Activated effector memory CD4-positive, alpha-beta T cell treated with anti-CD3 and anti-CD28 coated beads, Interleukin-2, amount 50 U/mL, for 16 hours (primary cell): ENCODE measurements at regions not wholly inside any gene's neighbourhood (a gene's known extent, or its start where the extent isn't known, plus 50 kb on each side); places are given as distances from the start of the nearest gene placed in this dataset.
"Not testable (repeated sequence)": the region's sequence is repeated elsewhere in the genome, so short reads cannot be mapped to it uniquely, and the experiment has no call there.

Source experiments
- DNase-seq: peaks from one replicate; pipeline ENCODE4 v3.0.0-alpha.2; 2020

DNA sequence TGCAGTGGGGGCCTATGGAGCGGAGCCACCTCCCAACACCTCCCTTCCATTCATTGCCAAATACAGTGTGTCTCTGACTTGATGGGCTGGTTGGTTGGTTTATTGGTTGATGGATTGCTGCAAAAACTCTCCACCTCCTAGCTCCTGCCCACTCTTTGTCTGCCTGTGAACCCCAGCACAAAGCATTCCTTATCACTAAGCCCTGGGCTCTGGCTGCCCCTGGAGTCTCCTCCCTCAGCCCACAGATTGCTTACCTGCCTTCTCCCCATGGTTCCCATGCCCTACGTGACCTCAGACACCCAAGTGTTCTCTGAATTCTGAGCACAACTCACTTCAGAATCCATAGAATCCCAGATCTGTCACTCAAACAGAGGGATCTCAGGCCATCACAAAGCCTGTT is 139.1 kb upstream of the TPM1 start:
- no peak for DNase-seq

DNA sequence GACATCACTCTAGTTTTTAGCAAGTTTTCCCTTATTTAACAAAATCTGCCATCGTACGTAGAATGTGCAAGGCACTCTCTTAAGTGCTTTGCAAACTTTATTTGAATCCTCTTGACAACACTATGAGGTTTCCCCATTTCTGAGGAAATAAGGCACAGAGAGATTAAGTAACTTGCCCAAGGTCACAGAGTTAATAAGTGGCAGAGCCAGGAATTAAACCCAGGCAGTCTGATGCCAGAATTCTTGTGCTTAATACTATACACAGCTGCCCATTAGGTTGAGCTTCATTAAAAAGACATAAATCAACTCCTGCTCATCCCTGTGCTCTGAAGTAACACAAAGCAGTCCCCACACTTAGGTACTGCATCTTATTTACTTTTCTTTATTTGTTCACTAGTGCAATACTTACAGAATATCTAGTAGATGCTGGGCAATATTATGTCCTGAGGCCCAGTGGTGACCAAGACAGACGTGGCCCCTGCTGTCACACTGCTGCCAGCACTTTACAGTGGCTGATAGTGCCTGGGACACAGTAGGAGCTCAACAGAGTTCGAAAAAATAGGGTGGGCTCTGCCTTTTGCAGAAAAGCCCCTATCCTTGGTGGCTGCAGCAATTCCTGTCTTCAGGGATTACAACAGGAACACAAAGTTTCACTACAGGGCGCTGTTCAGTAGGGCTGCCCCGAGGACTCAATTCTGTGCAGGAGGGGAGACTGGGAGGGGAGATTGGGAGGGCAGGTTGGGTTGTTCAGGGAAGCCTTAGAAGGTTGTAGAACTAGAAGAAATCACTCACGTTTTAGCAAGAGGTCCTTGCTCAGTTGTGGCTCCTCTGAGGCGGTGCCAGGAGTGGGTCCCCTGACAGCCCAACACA is 138.3 kb upstream of the TPM1 start:
- no peak for DNase-seq

DNA sequence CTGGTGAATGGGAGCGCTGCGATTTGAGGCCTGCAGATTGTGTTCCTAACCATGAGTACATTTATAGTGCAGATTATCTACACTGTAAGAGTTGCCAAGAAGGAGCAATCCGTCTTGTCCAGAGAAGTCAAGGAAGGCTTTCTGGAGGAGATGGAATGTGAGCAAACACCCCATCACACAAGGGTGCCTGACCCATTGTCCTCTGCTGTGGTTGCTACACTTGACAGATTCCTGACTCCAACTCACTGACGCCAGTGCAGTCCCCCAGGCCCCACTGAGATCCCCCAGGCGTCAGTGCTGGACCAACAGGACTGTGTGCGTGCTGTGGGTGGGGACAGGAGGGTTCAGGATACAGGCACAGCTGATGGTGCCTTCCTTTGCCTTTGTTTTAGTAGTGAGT is 135.9 kb upstream of the TPM1 start:
- DNase-seq, result no peak

DNA sequence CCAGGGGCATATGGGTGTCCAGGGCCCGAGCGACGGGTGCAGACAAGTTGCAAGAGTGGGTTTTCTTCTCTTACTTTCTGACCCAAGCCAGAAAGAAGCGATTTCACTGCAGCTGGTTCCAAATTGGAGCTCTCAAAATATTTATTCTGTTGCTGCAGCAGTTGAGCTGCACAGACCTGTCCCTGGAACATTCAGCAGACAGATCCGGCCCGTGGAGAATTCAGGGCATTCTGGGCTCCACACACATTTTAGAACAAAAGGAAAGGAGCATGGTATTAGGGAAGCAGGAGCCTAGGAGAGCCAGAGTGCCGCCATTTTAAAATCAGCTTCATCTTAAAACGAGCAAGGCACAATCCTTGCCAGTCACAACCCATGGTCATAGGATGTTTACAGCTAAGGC is 135.3 kb upstream of the TPM1 start:
- no peak for DNase-seq

DNA sequence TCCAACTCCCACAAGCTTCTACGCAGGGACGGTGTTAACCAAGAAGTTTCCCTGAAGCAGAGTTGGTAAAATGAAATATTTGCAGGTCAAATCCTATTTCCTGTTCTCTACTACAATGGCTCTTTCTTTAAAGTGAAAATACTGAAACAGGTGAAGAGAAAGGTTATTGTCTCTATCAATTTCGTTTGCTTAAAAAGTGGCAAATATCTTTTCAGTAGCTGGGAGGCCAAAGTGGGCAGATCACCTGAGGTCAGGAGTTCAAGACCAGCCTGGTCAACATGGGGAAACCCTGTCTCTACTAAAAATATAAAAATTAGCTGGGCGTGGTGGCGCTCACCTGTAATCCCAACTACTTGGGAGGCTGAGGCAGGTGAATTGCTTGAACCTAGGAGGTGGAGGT is 134.2 kb upstream of the TPM1 start:
- DNase-seq, result not testable (repeated sequence)

DNA sequence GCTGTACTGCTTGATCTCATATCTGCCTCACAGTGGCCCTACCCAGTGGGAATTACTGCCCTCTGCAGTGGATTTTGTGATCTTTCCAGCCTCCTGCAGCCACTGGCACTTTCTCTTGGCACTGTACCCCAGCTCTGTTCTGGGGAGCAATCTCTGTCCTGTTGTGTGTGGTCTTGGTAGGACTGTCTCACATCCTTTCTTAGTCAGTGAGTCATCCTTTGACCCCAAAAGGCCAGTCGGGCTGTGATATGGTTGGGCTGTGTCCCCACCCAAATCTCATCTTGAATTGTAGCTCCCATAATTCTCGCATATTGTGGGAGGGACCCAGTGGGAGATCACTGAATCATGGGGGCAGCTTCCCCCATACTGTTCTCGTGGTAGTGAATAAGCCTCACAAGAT is 133.3 kb upstream of the TPM1 start:
- DNase-seq, result no peak

DNA sequence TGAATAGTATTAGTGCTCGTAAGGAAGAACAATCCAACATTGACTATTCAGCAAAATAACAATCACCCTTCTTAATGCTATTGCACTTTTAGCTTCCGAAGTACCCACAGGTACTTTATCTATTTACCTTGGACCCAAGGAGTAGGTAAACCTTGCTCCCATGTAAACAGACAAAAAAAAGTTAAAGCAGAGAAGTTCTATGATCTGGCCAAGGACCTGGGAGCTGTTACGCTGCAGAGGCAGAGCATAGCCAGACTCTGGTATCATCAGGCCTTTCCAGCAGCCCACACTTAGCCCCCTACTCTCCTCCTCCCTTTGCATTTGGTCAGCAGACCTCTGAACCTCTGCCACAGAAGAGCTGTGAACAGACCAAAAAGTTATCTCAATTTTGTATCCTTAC is 130.3 kb upstream of the TPM1 start:
- DNase-seq, result no peak

DNA sequence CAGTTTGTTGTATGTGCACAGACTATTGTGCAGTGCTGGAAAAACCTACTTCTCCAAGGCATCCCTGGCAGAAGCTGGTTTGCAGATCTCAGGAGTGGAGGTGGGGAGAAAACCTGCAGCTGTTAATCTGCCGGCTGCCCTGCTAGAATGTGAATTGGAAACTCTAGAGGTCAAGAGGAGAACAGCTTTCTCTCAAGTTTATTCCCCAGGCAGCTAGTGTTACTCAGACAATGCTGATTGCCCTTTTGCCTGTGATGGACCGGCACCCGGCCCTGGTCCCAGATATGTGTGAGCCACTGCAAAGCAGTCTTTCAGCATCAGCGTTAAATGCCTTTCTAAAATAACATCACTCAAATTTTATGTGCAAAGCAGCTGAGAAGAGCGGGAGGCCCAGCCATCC is 129.7 kb upstream of the TPM1 start:
- no peak for DNase-seq

DNA sequence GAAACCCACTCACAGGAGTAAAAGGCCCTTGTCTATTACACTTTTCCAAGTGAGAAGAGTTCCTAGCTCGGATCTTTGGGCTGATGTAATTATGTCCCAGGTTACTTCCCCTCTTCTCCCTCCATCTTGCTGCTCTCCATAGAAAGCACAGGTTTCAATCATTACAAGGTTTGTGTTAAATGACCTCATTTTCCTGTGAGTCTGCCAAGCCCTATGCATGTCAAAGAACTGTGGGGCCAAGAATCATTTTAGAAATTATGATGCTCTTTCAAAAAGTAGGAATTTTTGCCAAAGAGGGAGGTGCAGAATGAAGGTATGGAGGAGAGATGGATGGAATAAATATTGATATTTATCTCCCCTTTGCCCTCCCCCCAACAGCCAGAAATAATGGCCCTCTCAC is 129.3 kb upstream of the TPM1 start:
- DNase-seq, result no peak

DNA sequence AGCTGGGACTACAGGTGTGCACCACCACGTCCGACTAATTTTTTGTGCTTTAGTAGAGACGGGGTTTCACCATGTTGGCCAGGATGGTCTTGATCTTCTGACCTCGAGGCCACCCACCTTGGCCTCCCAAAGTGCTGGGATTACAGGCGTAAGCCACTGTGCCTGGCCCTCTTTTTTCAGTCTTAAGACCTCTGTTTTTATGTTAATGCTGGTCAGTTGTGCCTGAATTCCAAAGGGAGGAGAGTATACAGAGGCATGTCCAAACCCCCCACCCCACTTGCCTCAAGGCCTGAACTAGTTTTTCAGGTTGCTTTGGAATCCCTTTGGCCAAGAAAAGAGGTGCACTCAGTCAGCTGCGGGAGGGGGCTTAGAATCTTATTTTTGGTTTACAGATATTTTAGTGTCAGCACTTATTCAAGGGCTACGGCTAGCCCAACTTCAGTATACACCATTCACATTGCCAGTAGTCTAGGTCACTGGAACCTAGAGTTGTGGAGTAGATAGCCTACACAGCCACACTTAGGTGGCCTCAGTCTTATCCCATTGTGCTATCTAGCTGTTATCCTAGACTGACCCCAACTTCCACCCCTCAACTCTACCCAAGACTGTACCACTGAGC is 128.0 kb upstream of the TPM1 start:
- DNase-seq, result no peak

DNA sequence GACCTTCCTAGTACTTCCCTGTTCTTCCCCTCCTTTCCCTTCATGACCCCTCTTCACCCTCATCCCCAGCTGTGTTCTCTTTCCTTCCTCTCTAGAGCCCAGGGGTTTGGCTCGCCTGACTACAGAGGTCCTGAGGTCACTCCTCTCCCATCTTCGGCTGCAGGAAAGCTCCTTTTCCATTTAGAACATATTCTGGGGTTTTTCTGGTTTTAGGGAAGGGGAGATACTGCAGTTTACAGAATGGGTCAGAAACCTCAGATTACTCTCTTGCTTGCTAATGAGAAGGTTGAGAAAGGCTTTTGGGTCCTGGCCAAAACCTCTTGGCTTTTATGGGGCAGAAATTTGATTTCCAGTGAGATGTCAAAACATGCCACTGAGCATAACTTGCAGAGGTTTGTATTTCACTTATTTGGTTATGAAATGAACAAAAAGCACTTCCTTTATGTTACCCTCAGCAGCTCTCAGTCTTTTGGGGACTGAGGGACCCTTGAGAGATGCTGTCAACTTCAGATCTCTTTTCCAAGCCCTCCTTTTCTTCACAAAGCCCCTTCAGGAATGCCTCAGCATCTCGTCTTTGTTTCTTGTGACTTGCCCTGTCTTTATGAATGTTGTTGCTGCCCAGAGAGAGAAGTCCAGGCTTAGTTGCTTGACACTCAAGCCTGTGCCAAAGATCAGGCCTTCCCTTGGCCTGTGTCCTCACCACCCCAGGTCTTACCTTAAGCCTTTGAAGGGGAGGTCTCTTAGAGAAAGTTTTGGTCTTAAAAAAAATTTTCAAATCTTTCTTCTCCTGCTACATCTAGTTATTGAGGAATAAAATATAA is 121.7 kb upstream of the TPM1 start:
- DNase-seq, result no peak

DNA sequence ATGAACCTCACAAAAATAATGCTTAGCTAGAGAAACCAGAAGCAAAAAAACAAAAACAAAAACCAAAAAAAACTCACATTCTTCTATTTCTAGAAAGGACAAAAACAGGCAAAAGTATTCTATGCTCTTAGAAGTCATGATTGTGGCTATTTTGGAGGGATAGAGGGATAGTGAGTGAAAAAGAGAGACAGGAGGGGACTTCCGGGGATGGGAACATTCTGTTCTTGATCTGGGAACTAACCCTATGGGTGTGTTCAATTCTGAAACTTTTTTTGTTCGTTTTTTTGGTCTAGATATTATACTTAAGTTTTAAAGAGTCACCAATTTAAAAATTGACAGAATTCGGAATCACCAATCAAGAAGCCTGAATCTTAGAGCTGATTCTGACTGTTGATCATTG is 120.0 kb upstream of the TPM1 start:
- DNase-seq, result no peak

DNA sequence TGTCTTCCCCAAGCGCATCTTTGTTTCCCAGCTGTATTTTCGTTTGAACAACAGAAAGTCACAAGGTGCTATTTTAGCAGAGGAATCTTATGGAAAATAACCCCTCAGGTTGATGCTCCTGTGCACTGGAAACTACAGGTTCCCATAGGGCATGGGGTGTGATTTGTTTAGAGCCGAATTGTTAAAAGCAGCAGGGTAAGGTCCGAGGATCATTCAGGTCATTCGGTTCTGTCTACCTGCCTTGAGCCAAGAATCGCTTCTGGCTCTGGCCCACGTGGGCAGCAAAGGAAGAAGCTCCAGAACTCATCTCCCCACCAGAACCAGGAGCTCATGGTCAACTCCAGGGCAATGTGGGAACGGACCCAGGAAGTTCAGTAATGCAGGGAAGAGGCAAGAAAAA is 116.7 kb upstream of the TPM1 start:
- no peak for DNase-seq

DNA sequence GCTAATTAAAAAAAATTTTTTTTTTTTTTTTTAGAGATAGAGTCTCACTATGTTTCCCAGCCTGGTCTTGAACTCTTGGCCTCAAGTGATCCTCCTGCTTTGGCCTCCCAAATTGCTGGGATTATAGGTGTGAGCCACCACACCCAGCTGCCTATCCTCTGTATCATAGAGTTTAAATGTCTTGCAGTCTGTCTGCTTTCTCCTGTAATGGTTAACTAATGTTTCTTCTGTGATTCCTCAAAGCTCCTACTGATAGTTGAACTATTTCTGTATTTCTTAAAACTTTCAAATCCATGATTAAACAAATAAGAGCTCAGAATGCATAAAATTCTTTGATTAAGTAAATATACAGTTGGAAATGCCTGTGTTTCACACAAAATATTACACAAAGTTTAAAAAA is 115.4 kb upstream of the TPM1 start:
- no peak for DNase-seq

DNA sequence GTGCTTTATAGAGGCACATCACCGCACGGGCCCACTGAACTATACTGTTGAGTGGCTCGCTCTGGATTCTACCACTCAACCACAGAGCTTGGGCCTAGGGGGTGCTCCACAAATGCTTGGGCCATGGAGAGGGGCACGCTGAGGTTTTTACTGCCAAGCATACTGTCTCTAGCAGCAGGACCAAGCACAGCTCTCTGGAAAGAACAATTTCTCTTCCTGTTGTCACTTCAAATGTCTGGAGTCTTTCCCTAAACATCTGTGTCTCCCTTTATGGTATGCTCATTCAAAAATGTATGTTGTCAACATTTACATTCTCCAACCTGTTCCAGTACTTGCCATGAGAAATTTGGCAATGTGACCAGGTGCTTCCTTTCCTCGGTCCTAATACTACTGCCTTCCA is 114.7 kb upstream of the TPM1 start:
- no peak for DNase-seq

DNA sequence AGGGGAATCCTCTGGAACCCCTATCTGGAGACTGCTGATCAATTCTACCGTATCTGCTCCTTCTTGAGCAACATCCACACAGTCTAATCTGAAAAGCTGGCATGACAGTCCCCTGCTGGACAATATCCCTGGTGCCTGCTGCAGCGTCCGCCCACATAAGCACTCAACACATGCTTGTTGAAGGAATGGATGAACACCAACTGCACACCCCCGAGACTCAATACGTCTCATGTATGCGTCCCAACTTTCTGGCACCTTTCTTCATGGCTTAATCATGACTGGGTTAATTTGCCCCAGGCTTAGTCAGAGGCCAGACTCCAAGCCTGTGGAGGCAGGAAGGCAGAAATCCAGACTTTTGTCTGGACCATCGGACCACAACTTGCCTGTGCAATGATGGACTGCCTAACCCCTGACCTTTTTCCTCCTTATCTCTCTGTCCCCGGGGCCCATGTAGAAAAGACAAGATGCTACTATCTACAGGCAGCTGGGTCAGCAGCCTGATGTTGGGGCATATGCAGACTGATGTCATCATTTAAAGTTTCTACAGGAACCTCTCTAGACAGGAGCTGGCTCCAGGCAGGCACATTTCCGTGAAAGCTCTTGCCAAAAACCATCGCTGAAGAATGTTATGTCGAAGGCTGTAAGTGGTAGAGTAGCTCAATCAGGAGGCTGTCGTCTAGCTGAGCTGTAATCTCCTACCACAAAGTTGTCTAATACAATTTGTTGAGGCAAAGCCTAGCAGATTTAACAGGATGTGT is 114.1 kb upstream of the TPM1 start:
- DNase-seq, result no peak

DNA sequence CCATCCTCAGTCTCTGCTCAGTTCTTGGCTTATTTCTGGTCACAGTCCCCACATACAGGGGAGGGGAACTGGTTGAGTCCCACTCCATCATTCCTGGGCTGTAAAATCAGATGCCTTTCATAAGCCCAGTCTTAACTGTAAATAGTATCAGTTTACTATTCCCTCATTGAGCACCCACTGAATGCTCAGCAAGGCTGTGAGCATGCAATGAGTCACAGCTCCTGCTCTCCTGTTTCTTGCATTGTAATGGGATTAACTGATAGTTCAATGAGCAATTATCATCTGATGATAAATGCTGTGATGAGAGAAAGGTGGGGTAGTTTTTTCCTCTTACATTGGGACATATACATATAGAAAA is 113.6 kb upstream of the TPM1 start:
- no peak for DNase-seq

DNA sequence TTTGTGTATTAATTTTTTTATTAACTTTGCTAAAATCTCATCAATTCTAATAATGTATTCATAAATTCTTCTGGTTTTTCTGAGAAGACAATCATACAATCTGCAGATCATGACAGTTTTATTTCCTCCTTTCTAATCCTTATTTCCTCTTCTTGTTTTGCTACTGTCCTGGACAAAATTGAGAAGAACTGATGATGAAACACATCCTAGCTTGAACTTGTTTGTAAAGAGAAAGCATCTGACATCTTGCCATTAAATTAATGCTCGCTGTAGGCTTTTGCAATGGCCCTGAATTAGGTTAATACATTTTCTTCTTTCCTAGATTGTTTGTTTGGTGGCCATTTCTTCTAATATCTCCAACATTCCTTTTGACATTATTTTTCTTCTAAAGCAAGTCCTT is 110.9 kb upstream of the TPM1 start:
- DNase-seq, result no peak

DNA sequence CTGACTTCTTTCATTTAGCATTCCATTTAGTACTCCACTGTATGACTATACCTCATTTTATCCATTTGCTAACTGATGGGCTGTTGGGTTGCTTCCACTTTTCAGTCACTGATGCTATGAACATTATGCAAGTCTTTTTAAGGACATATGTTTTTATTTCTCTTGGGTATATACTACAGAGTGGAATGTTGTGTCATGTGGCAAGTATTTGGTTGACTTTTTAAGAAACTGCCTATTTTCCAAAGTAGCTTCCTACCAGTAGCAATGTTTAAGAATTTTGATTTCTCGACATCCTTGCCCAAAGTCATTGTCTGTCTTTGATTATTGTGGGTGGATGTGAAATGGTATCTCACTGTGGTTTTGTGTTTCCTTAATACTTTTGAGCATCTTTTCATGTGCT is 110.1 kb upstream of the TPM1 start:
- no peak for DNase-seq

DNA sequence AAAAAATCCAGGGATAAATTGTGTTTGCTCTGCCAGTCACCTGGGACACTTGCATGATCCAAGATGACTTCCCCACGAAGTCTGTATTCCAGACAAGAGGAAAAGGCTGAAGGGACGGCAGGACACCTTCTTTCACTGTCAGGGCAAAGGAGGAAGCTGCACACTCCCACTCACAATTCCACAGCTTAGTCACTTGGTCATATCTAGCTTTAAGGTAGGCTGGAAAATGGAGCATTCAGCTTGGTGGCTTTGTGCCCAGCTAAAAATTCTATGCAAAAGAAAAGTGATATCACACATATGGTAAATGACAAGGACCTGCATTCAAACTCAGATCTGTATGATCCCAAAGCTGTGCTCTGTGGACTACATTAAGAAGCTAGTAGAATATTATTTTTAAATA is 109.2 kb upstream of the TPM1 start:
- no peak for DNase-seq

DNA sequence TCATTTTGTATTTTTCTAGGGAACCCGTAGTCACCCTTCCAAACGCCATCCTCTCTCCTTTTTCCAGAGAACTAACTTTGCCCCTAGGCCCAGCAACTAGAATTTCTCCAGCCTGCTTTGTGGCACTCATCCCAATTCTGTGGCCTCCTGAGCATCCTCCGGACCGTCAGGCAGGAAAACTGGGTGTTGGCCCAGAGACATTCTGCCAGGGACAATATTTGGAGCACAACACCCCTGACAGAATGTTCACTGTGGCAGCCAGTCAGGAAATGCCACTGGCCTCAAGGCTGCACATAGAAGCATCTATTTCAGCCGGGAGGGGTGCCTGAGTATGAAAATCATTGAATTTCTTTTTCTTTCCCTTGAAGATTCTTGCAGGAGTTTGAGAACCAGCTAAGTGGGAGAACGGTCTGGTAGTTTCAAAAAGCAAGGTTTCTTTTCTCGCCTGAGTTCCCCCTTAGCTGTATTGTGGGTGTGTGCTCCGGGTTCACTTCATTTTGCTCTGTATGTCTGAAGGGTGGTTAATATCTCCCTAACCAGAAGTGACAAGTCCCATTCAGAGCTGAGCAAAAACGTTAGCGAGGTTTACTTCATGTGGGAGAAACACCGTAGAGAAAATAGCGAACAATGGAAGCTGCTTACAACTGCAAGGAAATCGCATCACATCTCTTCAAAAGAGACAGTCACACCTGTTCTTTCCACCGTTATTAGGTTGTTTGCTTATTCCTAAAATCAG is 108.1 kb upstream of the TPM1 start:
- no peak for DNase-seq

DNA sequence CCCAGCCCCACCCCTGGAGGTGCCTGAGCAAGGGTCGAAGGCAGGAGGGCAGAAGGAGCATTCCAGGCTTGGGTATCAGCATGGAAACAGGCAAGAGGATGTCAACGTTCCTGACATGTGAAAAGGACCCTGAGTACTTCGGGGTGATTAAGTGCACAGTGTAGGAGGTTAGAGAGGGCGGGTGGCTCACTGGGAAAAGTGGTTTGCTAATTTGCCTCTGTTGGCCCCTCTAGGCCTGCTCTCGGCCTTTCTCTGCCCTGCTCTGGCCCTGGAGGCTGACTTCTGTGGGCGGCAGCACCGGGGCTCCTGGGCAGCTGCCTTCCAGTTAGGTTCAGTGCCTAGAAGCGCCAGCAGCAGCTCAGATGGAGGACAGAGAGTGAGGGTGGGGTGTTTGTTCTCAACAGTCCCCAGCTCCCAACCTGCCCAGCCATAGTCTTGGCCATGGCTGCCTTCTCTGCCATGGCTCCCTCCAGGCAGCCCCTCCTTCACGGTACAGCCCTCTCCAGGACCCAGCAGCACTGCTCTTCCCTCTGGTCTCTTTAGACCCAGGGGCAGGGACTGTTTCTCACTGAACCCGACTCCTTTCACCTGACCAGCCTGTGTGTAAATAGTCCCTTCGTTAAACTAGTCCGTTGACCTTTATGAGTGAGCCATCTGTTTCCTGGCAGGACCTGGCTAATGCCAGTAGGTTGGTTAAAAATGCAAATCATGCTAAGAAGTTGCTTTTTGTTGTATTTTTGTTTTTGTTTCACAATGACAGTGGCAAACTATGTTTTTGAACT is 107.1 kb upstream of the TPM1 start:
- no peak for DNase-seq
